Activated naive CD4-positive, alpha-beta T cell treated with Interleukin-2 at 50 U/mL for 16 hours (primary cell): ENCODE measurements at regions not wholly inside any gene's neighbourhood (a gene's known extent, or its start where the extent isn't known, plus 50 kb on each side); places are given as distances from the start of the nearest gene placed in this dataset.
"Not testable (repeated sequence)": the region's sequence is repeated elsewhere in the genome, so short reads cannot be mapped to it uniquely, and the experiment has no call there.

Experiments
- DNase-seq: peaks from one replicate; pipeline ENCODE4 v3.0.0-alpha.2; 2020

DNA sequence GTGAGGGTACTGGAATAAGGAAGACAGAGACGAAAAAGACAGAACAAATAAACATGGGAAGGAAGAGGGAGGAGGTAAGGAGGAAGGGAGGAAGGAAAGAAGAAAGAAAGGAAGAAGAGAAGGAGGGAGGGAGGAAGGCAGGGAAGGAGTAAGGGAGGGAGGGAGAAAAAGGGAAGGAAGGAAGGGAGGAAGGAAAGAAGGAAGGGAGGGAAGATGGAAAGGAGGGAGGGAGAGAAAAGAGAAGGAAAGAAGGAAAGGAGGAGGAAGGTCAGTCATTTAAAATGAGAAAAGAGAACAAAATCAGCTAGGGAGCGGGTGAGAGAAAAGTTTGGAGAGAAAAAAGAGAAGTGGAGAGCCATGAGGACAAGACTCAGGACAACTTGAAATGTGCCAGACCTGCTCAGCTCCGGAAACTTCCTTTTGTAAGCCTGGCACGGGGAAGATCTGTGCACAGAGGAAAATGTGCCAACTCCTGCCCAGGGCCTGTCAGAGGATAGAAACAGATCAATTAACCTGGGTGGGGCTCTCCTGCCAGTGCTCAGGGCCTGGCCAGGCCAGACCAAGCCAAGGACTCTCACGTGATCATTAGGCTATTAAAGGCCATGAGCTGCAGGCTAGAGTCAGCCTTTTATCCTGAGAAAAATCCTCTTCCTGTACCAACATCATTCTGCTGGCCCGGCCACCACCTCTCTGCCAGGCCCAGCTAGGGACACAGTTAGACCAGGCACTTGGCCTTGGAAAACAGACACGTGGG, 50.1 kb upstream of the BCL6 start:
- no peak for DNase-seq

DNA sequence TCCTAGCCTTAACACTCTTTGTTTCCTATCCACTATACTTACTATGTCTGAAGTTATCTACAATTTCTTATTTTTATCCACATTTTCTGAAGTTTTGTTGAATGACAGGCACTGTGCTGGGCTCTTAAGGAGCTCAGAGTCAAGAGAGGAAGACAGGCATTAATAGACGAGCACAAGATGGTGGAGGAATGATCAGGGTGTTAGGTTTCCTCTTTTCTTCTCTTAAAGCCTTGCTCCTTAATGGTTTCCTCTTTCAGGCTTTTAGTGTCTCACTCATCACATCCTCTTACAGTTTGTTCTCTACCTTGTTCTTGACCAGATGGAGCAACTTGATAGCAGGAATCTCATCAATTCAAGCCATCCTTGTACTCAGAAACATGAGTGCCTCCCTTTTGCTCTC, 52.9 kb upstream of the BCL6 start:
- no peak for DNase-seq

DNA sequence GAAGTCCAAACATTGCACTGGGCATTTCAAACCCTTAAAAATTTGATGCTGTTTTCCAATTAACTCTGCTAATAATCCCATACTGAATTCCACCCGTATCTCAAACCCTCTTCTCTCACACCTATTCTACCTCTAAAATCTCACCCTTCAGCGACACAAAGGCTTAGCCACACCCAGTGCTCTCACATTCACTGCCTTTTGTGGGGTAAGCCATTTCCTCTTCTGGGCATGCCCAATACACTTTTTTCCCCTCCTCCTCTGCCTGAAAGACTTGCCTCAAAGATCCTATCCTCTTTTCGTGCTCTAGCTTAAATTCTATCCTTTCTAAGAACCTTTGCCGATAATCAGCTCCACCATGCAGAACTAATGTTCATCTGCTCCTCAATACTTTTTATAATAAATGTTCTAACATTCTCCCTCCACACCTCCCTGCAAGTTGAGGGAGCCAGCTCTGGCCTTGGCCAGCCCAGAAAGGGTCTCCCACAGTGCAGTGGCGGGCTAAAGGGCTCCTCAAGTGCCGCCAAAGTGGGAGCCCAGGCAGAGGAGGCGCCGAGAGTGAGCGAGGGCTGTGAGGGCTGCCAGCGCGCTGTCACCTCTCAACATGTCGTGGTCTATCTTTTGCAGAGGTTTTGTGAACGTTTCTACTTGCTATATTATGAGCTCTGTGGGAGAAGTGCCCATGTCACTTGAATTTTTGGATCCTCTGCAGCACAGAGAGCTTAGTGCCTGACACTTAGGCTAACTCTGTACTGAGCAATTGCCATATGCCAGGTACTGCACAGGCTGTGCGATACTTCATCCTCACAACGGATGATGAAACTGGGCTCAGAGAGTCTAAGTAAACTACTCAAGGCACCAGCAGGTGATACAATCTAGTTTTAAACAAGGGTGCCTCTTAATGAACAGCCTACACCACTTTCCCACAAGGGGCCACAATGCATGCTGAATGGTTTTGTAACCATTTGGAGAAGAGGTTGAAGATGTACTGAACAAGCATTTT, 53.6 kb upstream of the BCL6 start:
- peak; percentile 24 for DNase-seq

DNA sequence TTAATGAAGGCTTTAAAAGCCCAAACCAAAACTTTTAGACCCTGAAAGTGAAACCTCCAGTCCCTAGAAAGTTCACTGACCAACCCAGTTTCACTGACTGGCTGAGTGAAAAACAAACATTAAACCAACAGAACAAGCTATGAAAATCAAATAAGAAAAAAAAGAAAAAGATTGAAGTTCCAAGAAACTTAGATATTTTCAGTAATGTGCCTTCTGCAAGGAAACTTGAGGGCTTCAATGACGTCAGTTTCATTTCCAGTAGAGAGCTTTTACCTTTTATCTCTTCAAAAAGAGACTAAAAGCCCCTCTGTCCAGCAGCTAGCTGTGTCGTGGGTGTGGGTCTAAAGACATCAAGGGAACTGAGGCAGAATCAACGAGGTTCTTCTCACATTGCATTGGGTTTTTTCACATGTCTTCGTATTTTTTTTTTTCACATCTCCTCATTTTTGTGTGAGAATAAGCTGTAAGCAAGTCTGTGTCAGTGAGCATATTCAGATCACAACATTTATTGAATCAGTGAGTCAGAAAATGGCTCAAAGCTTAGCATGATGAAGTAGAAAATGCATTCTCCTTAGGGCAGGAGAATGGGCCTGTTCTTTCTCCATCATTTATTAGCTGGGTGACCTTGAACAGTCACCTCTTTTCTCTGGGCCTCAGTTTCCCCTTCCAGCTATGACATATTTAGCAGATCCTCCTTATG, 54.8 kb upstream of the BCL6 start:
- no peak for DNase-seq

DNA sequence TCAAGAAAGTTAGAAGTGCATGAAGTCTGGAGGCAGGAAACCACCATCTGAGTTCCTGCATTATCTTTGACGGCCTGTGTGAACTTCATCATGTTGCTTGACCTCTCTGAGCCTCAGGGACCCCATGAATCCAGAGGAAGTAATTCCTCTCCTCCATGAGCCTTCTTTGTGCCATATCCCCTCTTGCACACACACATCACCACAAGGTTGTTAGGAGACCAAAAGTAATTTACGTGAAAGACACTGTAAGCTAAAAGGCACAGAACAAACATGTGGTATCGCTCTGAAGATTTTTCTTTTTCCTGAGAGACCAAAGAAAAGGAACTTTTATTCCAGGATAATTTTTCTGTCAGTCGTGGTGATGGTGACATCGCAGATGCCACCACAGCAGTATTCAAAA, 55.9 kb upstream of the BCL6 start:
- DNase-seq = no peak

DNA sequence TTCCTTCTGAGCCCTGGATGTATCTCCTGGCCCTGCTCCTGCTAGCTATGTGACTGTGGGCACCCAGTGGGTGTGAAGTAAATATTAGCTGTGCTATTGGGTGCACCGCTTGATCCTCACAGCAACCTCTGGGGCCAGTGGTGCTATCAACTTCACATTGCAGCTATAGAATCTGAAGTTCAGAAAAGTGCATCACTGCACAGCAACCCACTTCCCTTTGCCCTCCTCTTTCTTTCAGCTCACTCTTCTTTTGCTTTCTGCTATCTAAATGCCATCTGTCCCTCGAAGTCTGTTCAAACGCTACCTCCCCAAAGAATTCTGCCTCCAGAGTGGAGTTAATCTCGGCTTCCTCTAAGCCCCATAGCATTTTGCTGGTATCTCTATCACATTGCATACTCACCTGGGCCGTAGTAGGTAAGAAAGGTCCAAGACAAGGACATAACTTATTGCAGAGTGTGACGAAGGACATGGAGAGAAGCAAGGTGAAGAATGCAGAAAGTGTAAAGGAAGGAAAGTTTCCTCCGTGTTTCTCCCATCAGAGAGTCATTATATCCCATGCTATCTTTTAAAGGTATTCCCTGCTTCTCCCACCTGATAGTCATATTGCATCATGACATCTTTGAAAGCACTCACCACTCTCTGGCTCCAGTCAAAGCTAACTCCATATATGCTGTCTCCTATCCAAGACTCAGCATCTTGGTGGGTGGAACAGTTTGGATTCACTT, 57.1 kb upstream of the BCL6 start:
- no peak for DNase-seq

DNA sequence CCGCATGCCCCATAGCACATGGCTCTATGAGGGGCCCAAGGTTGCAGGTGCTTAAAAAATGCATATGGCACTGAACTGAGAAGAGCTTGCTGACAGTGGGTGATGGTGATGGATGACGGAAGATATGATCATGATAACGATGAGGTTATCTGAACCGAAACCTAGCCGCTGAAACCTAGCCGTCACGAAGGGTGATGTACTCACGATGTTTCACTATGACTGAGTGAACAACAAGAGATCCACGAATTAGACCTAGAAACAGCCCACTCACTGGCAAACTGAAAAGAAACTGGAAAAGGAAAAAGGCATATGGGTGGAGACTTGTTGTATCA, 57.6 kb upstream of the BCL6 start:
- DNase-seq = peak; percentile 78

DNA sequence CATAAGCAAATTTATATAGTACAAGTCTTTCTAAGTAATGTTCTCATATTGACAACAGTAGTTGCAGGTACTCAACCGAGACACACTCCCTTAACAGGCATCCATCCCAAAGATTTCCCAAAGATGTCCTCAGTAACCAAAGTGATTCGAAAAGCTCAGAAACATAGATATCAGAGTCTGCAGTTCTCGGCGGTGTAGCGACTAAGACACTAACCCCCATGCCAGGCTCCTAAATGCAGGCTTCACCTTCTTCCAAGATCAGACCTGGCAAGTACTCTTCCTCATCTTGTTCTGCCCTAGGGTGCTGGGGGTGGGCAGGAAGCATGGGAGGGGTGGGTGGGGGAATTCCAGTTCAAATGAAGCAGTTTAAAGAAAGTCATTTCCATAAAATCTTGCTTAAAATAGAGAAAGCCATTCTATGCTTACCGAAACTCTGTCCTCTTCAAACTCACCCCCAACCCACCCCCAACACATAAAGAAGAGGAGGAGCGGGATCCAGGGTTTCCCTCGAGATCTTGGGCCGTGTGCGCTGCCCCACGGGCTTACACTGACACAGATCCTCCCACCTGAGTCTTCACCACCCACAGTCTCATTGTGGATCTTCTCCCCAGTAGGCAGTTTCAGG, 59.0 kb upstream of the BCL6 start:
- no peak for DNase-seq

DNA sequence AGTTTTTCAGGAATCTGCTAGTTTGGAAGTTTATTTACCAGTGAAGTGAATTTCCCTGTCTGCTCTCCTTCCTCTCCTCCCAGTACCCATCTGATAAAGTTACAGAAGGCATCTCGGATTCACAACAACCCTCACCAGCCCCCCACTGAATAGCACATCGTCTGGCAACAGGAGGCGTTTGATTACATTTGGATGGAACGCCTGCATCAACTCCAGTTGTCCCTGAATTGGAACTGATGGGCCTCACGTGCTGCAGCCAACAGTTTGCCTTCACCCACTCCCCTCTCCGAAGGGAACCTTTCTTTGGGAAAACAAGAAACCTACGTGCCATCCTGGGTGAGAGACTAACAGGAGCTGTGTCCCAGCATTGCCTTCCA, 59.5 kb upstream of the BCL6 start:
- no peak for DNase-seq

DNA sequence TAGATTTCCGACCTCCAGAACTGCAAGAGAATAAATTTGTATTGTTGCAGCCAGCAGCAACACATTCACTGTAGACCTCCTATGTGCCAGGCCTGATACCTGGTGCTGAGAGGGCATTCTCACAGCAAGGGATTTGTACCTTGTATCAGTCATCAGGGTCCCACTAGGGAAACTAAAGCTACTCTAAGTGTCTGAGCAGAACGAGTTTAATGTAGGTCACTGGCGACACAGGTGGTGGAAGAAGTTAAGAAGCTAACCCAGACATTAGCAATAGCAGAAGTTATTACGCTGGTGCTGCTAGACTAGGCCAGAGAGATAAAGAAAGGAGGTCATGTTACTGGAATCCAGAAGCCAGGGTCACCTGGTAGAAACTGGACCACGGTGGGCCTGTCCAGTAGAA, 60.5 kb upstream of the BCL6 start:
- no peak for DNase-seq

DNA sequence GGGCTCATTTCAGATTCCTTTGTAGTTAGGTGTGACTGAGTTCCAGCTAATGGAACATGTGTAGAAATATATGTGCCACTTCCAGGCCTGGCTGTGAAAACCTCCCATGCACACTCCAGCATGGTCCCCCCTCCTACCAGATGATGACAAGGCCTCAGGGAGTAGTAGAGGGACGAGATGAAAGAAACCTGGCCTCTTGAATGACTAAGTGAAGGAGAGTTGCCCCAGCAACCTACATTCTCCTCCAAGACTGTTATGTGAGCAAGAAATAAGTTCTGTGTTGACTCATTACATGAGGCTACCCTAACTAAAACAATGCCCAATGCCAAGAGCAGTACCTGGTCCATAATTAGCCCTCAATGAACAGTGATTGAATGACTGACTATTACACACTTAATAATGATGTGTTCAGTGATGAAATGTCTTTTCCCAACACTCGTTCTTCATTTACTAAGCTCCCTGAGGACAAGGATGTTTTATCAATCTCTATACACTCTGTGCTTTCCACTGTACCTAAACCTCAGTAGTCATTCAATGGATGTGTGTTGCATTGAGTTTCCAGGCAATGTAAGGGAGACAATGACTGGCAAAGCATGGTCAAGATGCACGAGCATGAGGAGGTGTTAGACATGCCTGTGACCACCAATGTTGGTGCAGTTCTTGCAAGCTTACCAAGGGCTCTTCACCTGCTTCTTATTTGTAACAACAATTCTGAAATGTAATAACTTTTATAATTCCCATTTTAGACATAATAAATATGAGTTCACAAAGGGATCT, 62.0 kb upstream of the BCL6 start:
- DNase-seq = peak; percentile 64

DNA sequence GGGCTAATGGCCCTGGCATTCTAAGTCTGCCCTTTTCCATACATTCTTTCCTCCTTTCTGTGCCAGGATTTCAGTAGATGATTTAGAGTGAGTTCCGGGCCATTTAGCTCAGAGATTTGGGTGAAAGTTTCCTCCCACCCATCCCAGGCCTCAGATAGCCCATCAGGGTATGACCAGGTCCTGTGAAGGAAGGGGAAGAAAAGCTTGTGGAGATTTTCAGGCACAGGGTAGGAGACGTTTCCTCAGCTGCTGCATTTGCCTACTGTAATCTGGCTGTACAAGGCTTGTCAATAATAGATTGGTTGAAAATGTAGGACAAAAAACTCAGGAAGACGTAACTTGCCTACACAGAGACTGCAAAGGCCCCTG, 63.2 kb upstream of the BCL6 start:
- no peak for DNase-seq

DNA sequence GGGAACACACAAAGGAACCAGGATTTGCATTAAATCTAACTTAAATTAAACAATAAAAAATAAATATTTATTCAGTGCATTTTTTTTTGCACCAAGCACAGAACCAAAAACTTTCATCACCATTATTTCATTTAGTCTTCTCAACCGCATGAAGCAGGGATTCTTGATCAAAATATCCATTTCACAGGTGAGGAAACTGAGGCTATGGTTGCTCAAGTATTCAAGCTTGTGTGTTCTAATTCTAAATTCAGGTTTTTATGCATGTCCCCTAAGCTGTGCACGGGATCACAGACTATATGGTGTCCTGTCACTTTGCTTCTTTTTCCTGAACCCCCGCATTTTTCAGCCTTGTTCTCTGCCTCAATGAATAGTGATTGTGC, 64.3 kb upstream of the BCL6 start:
- DNase-seq = no peak

DNA sequence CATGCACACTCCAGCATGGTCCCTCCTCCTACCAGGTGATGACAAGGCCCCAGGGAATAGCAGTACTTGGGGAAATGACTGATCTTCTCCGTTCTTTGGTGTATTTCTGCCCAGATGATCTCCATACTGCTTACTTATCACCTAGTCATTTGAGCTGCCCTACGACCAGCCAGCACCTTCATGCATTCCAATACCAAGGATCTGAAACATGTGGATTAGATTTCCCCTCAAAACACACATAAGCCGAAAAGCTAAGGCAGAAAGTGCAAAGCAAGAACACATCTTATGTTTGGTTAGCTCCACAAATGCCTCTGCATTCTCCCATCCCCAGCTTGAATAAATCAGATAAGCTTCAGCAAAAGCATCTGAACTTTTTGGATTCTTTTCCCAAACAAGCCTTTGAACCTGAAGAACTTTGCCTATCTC, 64.8 kb upstream of the BCL6 start:
- DNase-seq = no peak

DNA sequence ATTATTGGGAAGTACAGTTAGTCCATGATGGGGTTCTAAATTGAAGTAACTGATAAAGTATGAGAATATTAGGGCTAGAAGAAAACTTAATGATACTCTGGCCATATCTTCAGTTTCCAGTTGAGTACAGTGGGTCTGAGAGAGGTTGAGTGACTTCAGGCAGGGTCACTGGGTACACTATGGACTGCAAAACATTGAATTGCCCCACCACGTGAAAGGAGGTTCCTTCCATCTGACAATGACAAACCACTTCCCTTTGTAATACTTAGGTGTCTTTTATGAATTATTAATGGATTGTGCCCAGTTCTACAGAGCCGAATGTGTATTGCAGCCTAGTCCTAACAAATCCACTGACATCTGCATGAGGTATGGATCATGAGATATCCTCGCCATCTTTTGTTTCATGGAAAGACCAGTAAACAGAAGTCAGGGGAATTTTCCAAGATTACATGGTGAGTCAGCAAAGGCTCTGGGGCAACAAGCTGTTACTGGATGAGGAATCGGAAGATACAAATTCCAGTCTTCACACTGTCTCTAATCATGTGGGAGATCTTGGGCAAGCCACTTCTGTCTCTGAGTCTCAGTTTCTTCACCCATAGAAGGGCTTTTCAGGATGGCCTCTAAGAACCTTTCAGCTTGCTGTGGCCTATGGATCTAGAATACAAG, 66.5 kb upstream of the BCL6 start:
- no peak for DNase-seq

DNA sequence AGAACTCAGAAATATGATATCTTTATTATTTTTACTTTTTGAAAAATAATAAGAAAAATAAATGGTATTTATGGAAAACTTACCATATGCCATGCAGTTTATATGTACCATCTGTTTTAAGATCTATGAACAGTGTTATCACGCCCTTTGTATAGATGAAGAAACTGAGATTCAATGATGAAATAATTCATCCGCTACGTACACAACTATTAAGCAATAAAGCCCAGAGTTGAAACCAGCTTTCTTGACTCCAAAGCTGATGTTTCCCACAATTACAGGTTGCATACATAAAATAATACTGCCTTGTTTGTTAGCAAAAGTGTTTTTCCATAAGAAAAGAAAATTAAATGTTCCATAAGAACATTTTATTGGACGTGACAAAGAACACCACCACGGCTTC, 67.2 kb upstream of the BCL6 start:
- DNase-seq = no peak

DNA sequence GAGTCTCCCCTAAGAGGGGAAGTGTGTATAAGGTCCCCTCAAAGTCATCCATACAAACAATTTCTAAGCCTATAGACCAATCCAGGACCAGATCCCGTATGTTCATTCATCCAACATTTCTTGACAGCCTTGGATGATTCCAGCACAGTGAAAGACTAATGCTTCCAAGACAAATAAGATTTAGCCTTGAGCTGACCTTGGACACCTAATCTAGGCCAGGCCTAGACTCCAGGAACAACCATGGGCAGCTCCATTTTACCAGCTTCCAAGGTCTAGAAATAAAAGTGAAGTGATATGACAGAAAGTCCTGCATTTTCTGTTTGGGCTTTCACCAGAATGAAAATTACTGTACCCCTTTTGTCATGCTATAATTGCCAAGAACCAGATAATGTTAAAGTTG, 67.9 kb upstream of the BCL6 start:
- DNase-seq = no peak

DNA sequence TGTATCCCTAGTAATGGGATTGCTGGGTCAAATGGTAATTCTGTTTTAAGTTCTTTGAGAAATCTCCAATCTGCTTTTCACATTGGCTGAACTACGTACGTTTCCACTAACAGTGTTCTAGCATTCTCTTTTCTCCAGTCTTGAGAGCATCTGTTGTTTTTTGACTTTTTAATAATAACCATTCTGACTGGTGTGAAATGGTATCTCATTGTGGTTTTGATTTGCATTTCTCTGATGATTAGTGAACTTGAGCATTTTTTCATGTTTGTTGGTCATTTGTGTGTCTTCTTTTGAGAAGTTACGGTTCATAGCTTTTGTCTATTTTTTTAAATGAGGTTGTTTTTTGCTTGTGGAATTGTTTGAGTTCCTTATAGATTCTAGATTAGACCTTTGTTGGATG, 72.5 kb upstream of the BCL6 start:
- not testable (repeated sequence) for DNase-seq

DNA sequence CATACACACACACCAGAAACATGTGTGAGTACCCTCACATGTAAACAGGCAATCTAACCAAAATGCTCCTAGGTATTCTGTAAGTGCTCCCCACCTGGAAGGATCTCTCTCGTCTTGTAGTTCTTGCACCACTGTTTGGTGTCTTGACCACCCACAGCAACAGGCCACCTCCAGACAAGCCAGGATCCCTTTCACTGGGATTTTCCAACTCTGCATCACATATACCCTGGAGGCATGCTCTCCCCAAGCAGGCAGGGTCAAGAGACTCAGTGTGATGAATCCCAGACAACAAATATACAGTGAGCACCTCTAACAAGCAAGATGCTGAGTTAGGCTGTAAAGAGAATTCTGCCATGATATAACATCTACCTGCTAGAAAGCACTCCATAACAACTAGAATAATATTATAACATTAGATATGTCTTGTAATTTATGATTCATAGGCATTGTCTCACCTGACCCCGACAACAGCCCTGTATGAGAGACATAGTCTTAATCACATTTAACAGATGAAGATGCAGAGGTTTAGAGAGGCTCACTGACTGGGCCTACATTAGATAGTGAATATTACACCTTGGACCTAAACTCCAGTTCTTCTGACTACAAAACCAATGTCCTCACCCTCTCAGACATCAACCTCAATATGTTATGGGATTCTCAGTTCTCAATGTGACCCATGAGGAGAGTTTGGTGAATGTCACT, 76.5 kb upstream of the BCL6 start:
- DNase-seq = no peak

DNA sequence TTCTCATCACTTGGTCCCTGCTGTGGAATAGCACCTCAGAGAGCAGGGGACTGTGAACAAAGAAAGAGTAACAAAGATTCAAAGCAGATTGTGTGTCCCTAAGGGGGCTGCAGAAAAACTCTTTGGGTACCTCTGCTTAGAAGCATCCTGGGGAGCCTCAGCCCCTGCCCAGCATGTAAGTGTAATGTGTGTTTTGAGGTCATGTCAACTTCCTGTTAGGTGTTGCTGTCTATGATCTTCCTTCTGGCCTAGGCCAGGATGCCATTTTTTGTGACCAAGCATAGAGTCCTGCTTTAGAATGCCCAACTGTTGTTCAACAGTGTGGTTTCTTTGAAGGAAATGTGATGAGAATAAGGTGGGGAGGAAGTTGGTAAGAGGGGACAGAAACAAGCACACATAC, 77.1 kb upstream of the BCL6 start:
- DNase-seq = no peak

DNA sequence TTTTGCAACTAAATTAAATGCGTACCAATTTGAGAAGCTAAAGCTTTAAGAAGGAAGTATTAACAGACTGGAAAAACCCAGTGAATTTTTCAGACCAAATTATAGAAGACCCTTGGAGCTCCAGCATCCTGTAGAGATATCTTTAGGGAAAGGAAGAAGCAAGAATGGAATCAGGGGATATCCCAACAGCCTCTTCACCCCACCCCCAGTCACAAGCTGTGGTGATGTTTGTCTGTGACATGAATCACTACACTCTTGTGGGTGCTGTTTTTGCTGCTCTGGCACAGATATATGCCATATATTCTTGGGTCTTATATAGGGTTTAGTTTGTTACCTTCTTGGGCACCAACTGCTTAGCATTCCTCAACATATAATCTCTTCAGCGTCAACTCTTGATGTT, 78.5 kb upstream of the BCL6 start:
- no peak for DNase-seq
